ENCODE measurements at regions not wholly inside any gene's neighbourhood (a gene's known extent, or its start where the extent isn't known, plus 50 kb on each side); places are given as distances from the start of the nearest gene placed in this dataset.

DNA sequence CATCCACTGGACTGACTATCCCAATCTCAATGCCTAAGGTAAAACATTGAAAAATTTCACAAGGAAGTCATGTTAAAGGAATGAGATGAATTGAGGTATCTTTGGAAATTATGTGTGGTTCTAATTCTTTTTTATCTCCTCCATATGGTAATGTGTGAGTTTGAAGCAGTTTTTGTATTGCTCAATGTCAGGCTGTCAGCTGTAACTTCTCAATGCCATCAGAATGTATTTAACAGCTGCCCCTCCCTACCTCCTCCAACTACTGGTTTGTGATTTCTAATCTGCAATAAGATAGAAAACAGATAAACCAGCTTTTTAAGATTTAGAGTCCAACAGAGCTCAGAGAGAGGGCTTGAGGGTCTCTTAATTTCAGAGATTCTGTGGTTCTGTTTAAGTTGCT lies 1005.8 kb upstream of the ADGRB3 start:
- H3K4me2 ChIP-seq: no peak overlapping the region
- ATAC-seq: no peak
- no peak overlapping the region for H3K27ac ChIP-seq
- ChIA-PET POLR2A (no interaction called here), CTCF (no interaction called here)
- DNase-seq (ENCODE audit: low read depth in 1 of 2, low spot score in 1 of 2): no peak
- H3K4me3 ChIP-seq: no peak overlapping the region
- no peaks in the 10 kb centered on the region for H3K4me1 ChIP-seq
- no peak for TF ChIP-seq NFE2L2 (conservative IDR thresholded peaks at IDR 0.05; ENCODE audit: low read length)
- no peak for TF ChIP-seq KDM1A (IDR thresholded peaks at IDR 0.05; ENCODE audit: low read depth)
- no peak for TF ChIP-seq ESRRA (IDR thresholded peaks at IDR 0.05; ENCODE audit: borderline replicate concordance, low read length)
- TF ChIP-seq RNF2 (IDR thresholded peaks at IDR 0.05; ENCODE audit: borderline replicate concordance, low read depth): no peak
- TF ChIP-seq HEYL (CRISPR knock-in tag; IDR thresholded peaks at IDR 0.05): no peak
- no peak for TF ChIP-seq HOXB5 (CRISPR knock-in tag; IDR thresholded peaks at IDR 0.05)
- no peak for TF ChIP-seq HOXB13 (CRISPR knock-in tag; IDR thresholded peaks at IDR 0.05; ENCODE audit: low read depth)
- TF ChIP-seq, protein P1, sequence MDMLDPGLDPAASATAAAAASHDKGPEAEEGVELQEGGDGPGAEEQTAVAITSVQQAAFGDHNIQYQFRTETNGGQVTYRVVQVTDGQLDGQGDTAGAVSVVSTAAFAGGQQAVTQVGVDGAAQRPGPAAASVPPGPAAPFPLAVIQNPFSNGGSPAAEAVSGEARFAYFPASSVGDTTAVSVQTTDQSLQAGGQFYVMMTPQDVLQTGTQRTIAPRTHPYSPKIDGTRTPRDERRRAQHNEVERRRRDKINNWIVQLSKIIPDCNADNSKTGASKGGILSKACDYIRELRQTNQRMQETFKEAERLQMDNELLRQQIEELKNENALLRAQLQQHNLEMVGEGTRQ (IDR thresholded peaks at IDR 0.05): no peak
- no peak for TF ChIP-seq RAD21 (conservative IDR thresholded peaks at IDR 0.05 in 1 of 2, IDR thresholded peaks at IDR 0.05 in 1 of 2)
- no peak for TF ChIP-seq HOXA7 (CRISPR knock-in tag; IDR thresholded peaks at IDR 0.05)
- TF ChIP-seq PBX3 (IDR thresholded peaks at IDR 0.05): no peak
- TF ChIP-seq NR3C1 (IDR thresholded peaks at IDR 0.05): no peak
- no peak for TF ChIP-seq BHLHE40 (IDR thresholded peaks at IDR 0.05; ENCODE audit: low read depth, low read length)
- no peaks in the 10 kb centered on the region for H3K9me3 ChIP-seq
- no peak for FAIRE-seq

DNA sequence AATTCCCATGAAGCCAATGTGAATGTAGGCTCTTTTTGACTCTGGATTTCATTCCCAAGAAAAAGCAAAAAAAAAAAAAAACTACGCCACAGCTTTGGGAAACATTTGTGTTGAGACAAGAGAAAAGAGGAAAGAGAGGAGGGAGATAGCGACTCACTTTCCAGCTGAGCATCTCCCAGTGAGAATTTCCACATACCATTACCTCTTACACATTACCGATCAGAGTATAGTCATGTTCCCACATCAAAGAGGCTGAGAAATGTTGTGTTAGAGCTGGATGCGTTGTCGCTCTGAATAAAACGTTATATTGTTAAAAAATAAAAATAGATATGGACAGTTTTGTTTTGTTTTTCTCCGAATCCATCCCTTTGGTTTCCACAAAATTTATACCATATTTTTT lies 1019.3 kb upstream of the ADGRB3 start:
- FAIRE-seq (no peak), DNase-seq (ENCODE audit: low read depth in 1 of 2, low spot score in 1 of 2) (no peak), ATAC-seq (no peak)
- no peak for TF ChIP-seq EHF (CRISPR knock-in tag; IDR thresholded peaks at IDR 0.05)
- TF ChIP-seq PBX3 (IDR thresholded peaks at IDR 0.05): no peak
- TF ChIP-seq RFX5 (IDR thresholded peaks at IDR 0.05): no peak
- no peak for TF ChIP-seq SREBF2 (IDR thresholded peaks at IDR 0.05)
- TF ChIP-seq MAZ (IDR thresholded peaks at IDR 0.05; ENCODE audit: borderline replicate concordance, low read depth, low read length): no peak
- TF ChIP-seq FOSB (CRISPR knock-in tag; IDR thresholded peaks at IDR 0.05): no peak
- no peak for TF ChIP-seq POLR2AphosphoS2 (conservative IDR thresholded peaks at IDR 0.05; ENCODE audit: low read length)
- TF ChIP-seq MYC (IDR thresholded peaks at IDR 0.05; ENCODE audit: borderline replicate concordance, low read length): no peak
- no peak for TF ChIP-seq MAFK (IDR thresholded peaks at IDR 0.05; ENCODE audit: partially characterized antibody)
- TF ChIP-seq REST (IDR thresholded peaks at IDR 0.05): no peak
- no peak for TF ChIP-seq PHF8 (IDR thresholded peaks at IDR 0.05; ENCODE audit: borderline replicate concordance, low read depth)
- no peak for TF ChIP-seq HDAC2 (IDR thresholded peaks at IDR 0.05)
- Histone ChIP-seq H3K4me3 (no peak overlapping the region), H3K4me2 (no peak overlapping the region), H3K4me1 (no peaks in the 10 kb centered on the region), H3K9me3 (no peaks in the 10 kb centered on the region), H3K27ac (no peak overlapping the region)
- ChIA-PET POLR2A (no interaction called here), CTCF (no interaction called here)
- WGBS (ENCODE audit: missing lambda C conversion rate): 26% methylated on average over 7 of the region's 7 CpGs

Measured in A549 (cell line).